GM23338 (cell line): ENCODE measurements at regions not wholly inside any gene's neighbourhood (a gene's known extent, or its start where the extent isn't known, plus 50 kb on each side); places are given as distances from the start of the nearest gene placed in this dataset.

ENCODE experiments used
- ATAC-seq: fragments of 200-7000 bp; cut with Tn5 transposase; 3 replicates; pipeline ENCODE4 v1.9.1; 2020
- DNase-seq: peaks from one replicate; pipeline ENCODE4 v3.0.0-alpha.2; 2015; ENCODE audit warnings: low spot score
- H2AFZ ChIP-seq: fragments of 200-600 bp; sonication (generic); 2 replicates; pipeline ENCODE4 v1.8.0; 2016; ENCODE audit warnings: antibody characterized with exemption, mild to moderate bottlenecking, moderate library complexity
- H3F3A ChIP-seq: fragments of 200-600 bp; sonication (generic); replicated peaks from 2 replicates; pipeline ENCODE4 v1.8.0; 2017; ENCODE audit warnings: antibody characterized with exemption, mixed run types, low read depth
- H3K27ac ChIP-seq: fragments of 200-600 bp; sonication (generic); 2 replicates; pipeline ENCODE4 v1.6.1; 2016; ENCODE audit warnings: low read depth
- H3K27me3 ChIP-seq: fragments of 200-600 bp; sonication (generic); 2 replicates; pipeline ENCODE4 v1.8.0; 2016; ENCODE audit warnings: mild to moderate bottlenecking, mixed run types, moderate library complexity; ENCODE audit not compliant: insufficient read depth
- H3K36me3 ChIP-seq: fragments of 200-600 bp; sonication (generic); 2 replicates; pipeline ENCODE4 v1.8.0; 2016; ENCODE audit warnings: mild to moderate bottlenecking; ENCODE audit not compliant: insufficient read depth
- H3K4me1 ChIP-seq: fragments of 200-600 bp; sonication (generic); 2 replicates; pipeline ENCODE4 v1.8.0; 2016; ENCODE audit warnings: mild to moderate bottlenecking, moderate library complexity; ENCODE audit not compliant: insufficient read depth
- H3K4me2 ChIP-seq: fragments of 200-600 bp; sonication (generic); 2 replicates; pipeline ENCODE4 v1.7.1; 2017; ENCODE audit warnings: mixed run types
- H3K4me3 ChIP-seq: fragments of 200-600 bp; sonication (generic); 2 replicates; pipeline ENCODE4 v1.6.1; 2016; ENCODE audit warnings: mixed run types
- H3K79me2 ChIP-seq: fragments of 200-600 bp; sonication (generic); replicated peaks from 2 replicates; pipeline ENCODE4 v1.8.0; 2017; ENCODE audit warnings: mild to moderate bottlenecking; ENCODE audit not compliant: insufficient read depth
- H3K9me2 ChIP-seq: fragments of 200-600 bp; sonication (generic); 2 replicates; pipeline ENCODE4 v1.8.0; 2017; ENCODE audit not compliant: insufficient read depth
- H4K20me1 ChIP-seq: fragments of 200-600 bp; sonication (generic); replicated peaks from 2 replicates; pipeline ENCODE4 v1.8.0; 2017; ENCODE audit warnings: mild to moderate bottlenecking; ENCODE audit not compliant: insufficient read depth
- H3K27ac Mint-ChIP-seq: 2 replicates; pipeline ENCODE4 v1.8.0; 2020; ENCODE audit warnings: inconsistent platforms, mild to moderate bottlenecking, moderate library complexity, mixed read lengths
- H3K27me3 Mint-ChIP-seq: 3 replicates; pipeline ENCODE4 v1.8.0; 2022; ENCODE audit warnings: low read depth, mild to moderate bottlenecking, moderate library complexity, mixed read lengths, inconsistent platforms; ENCODE audit not compliant: insufficient read depth, poor library complexity
- H3K36me3 Mint-ChIP-seq: 3 replicates; pipeline ENCODE4 v1.8.0; 2021; ENCODE audit warnings: low read depth, mild to moderate bottlenecking, inconsistent platforms, moderate library complexity, mixed read lengths
- H3K4me1 Mint-ChIP-seq: 3 replicates; pipeline ENCODE4 v1.8.0; 2020; ENCODE audit warnings: mild to moderate bottlenecking, inconsistent platforms, mixed read lengths
- H3K4me3 Mint-ChIP-seq: 3 replicates; pipeline ENCODE4 v1.8.0; 2021; ENCODE audit warnings: moderate library complexity, mild to moderate bottlenecking, inconsistent platforms, mixed read lengths
- H3K9me3 Mint-ChIP-seq: 3 replicates; pipeline ENCODE4 v1.8.0; 2020; ENCODE audit warnings: moderate library complexity, mild to moderate bottlenecking, inconsistent platforms, mixed read lengths
- CREB1 ChIP-seq: fragments of 250-450 bp; sonication (Bioruptor Pico); IDR thresholded peaks from 2 replicates; pipeline ENCODE4 v1.5.0; 2020; ENCODE audit warnings: low read depth, mild to moderate bottlenecking, moderate library complexity
- EZH2 ChIP-seq: fragments of 200-600 bp; sonication (generic); IDR thresholded peaks from one replicate; pipeline ENCODE4 v1.8.0; 2017; ENCODE audit warnings: antibody characterized with exemption, mild to moderate bottlenecking, low read depth; ENCODE audit not compliant: unreplicated experiment
- EZH2phosphoT487 ChIP-seq: fragments of 200-600 bp; sonication (generic); IDR thresholded peaks from one replicate; pipeline ENCODE4 v1.8.1; 2018; ENCODE audit warnings: antibody characterized with exemption; ENCODE audit not compliant: unreplicated experiment
- JUNB ChIP-seq: IDR thresholded peaks from one replicate; pipeline ENCODE4 v1.6.1; 2016; ENCODE audit warnings: antibody characterized with exemption; ENCODE audit not compliant: unreplicated experiment
- NANOG ChIP-seq: IDR thresholded peaks from 2 replicates; pipeline ENCODE4 v1.6.1; 2016; ENCODE audit warnings: antibody characterized with exemption, borderline replicate concordance
- POLR2AphosphoS5 ChIP-seq: IDR thresholded peaks from 2 replicates; pipeline ENCODE4 v1.6.1; 2016; ENCODE audit warnings: antibody characterized with exemption, low read depth
- STAT1 ChIP-seq: IDR thresholded peaks from one replicate; pipeline ENCODE4 v1.6.1; 2016; ENCODE audit warnings: antibody characterized with exemption; ENCODE audit not compliant: unreplicated experiment
- ZNF114 ChIP-seq: fragments of 250-450 bp; sonication (Bioruptor Pico); IDR thresholded peaks from 2 replicates; pipeline ENCODE4 v1.5.0; 2020; ENCODE audit warnings: mild to moderate bottlenecking, moderate library complexity
- TF ChIP-seq, protein P1 (sequence below): fragments of 250-450 bp; sonication (Bioruptor Pico); IDR thresholded peaks from 2 replicates; pipeline ENCODE4 v1.5.0; 2020; ENCODE audit warnings: mild to moderate bottlenecking, moderate library complexity
- TF ChIP-seq, protein P2 (sequence below): IDR thresholded peaks from 2 replicates; pipeline ENCODE4 v1.6.1; 2016; ENCODE audit warnings: antibody characterized with exemption

DNA sequence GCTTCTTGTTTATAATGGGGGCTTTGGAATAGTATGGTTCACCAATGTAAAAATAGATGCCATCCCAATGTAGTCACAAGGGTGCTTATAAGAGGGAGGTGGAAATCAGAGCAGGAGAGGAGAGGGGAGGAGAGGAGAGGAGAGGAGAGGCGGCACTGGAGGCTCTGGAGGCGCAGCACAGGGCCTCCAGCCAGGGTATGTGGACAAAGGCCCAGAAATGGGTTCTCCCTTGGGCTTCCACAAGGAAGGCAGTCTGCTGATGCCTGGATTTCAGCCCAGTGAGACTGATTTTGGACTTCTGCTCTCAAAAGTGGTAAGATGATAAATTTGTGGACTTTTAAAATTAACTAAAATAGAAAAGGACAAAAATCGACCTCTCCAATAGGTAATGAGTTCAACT is 116.8 kb downstream of the RNASET2 start:
- Histone ChIP-seq H3K4me3 (no peak overlapping the region), H3F3A (no peaks in the 10 kb centered on the region), H4K20me1 (no peaks in the 10 kb centered on the region), H3K27me3 (no peaks in the 10 kb centered on the region), H3K4me2 (no peak overlapping the region), H3K4me1 (no peaks in the 10 kb centered on the region), H3K9me2 (no peaks in the 10 kb centered on the region), H3K79me2 (no peaks in the 10 kb centered on the region), H3K27ac (no peak overlapping the region), H2AFZ (no peak overlapping the region), H3K36me3 (no peaks in the 10 kb centered on the region)
- 0 out of 3 replicates have a peak, but pooled peaks cover 3% of the 10 kb centered on the region for H3K4me1 Mint-ChIP-seq
- no peak overlapping the region for H3K4me3 Mint-ChIP-seq
- TF ChIP-seq POLR2AphosphoS5 (no peak), NANOG (no peak), ZNF114 (CRISPR knock-in tag) (no peak)
- TF ChIP-seq, protein P1, sequence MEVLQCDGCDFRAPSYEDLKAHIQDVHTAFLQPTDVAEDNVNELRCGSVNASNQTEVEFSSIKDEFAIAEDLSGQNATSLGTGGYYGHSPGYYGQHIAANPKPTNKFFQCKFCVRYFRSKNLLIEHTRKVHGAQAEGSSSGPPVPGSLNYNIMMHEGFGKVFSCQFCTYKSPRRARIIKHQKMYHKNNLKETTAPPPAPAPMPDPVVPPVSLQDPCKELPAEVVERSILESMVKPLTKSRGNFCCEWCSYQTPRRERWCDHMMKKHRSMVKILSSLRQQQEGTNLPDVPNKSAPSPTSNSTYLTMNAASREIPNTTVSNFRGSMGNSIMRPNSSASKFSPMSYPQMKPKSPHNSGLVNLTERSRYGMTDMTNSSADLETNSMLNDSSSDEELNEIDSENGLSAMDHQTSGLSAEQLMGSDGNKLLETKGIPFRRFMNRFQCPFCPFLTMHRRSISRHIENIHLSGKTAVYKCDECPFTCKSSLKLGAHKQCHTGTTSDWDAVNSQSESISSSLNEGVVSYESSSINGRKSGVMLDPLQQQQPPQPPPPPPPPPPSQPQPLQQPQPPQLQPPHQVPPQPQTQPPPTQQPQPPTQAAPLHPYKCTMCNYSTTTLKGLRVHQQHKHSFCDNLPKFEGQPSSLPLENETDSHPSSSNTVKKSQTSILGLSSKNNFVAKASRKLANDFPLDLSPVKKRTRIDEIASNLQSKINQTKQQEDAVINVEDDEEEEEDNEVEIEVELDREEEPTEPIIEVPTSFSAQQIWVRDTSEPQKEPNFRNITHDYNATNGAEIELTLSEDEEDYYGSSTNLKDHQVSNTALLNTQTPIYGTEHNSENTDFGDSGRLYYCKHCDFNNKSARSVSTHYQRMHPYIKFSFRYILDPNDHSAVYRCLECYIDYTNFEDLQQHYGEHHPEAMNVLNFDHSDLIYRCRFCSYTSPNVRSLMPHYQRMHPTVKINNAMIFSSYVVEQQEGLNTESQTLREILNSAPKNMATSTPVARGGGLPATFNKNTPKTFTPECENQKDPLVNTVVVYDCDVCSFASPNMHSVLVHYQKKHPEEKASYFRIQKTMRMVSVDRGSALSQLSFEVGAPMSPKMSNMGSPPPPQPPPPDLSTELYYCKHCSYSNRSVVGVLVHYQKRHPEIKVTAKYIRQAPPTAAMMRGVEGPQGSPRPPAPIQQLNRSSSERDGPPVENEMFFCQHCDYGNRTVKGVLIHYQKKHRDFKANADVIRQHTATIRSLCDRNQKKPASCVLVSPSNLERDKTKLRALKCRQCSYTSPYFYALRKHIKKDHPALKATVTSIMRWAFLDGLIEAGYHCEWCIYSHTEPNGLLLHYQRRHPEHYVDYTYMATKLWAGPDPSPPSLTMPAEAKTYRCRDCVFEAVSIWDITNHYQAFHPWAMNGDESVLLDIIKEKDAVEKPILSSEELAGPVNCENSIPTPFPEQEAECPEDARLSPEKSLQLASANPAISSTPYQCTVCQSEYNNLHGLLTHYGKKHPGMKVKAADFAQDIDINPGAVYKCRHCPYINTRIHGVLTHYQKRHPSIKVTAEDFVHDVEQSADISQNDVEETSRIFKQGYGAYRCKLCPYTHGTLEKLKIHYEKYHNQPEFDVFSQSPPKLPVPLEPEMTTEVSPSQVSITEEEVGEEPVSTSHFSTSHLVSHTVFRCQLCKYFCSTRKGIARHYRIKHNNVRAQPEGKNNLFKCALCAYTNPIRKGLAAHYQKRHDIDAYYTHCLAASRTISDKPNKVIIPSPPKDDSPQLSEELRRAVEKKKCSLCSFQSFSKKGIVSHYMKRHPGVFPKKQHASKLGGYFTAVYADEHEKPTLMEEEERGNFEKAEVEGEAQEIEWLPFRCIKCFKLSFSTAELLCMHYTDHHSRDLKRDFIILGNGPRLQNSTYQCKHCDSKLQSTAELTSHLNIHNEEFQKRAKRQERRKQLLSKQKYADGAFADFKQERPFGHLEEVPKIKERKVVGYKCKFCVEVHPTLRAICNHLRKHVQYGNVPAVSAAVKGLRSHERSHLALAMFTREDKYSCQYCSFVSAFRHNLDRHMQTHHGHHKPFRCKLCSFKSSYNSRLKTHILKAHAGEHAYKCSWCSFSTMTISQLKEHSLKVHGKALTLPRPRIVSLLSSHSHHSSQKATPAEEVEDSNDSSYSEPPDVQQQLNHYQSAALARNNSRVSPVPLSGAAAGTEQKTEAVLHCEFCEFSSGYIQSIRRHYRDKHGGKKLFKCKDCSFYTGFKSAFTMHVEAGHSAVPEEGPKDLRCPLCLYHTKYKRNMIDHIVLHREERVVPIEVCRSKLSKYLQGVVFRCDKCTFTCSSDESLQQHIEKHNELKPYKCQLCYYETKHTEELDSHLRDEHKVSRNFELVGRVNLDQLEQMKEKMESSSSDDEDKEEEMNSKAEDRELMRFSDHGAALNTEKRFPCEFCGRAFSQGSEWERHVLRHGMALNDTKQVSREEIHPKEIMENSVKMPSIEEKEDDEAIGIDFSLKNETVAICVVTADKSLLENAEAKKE (CRISPR knock-in tag) = no peak
- TF ChIP-seq, protein P2, sequence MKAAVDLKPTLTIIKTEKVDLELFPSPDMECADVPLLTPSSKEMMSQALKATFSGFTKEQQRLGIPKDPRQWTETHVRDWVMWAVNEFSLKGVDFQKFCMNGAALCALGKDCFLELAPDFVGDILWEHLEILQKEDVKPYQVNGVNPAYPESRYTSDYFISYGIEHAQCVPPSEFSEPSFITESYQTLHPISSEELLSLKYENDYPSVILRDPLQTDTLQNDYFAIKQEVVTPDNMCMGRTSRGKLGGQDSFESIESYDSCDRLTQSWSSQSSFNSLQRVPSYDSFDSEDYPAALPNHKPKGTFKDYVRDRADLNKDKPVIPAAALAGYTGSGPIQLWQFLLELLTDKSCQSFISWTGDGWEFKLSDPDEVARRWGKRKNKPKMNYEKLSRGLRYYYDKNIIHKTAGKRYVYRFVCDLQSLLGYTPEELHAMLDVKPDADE = no peak
- DNase-seq (no peak), ATAC-seq (no peak)
- no peaks in the 10 kb centered on the region for H3K36me3 Mint-ChIP-seq
- no peak overlapping the region for H3K27ac Mint-ChIP-seq
- H3K9me3 Mint-ChIP-seq = no peaks in the 10 kb centered on the region
- H3K27me3 Mint-ChIP-seq = no peaks in the 10 kb centered on the region

DNA sequence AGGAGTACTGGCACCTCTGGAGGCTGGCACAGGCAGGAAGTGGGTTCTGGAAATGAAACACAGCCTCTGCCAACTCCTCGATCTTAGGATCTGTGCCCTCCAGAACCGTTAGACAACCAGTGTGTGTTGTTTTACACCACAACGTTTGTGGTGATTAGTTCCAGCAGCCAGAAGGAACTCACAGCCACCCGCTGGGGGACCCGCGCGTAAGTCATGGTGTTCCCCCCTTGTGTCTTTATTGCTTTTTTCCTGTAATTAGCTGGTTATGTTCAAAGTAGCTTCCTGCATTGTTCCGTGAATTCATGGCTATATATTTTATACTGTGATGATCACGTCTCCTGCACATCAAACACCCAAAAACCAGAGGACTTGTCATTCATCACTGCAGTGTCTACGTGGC is 117.4 kb downstream of the RNASET2 start:
- no peak for DNase-seq
- 0 out of 3 replicates have a peak, but pooled peaks cover 3% of the 10 kb centered on the region for H3K4me1 Mint-ChIP-seq

More for the DNA sequence above, 117.4 kb downstream of the RNASET2 start:
- H2AFZ ChIP-seq = no peak overlapping the region
- Mint-ChIP-seq H3K36me3 (no peaks in the 10 kb centered on the region), H3K9me3 (no peaks in the 10 kb centered on the region), H3K27ac (no peak overlapping the region), H3K27me3 (no peaks in the 10 kb centered on the region), H3K4me3 (no peak overlapping the region)
- H3K36me3 ChIP-seq = no peaks in the 10 kb centered on the region
- ATAC-seq = no peak
- no peaks in the 10 kb centered on the region for H3K9me2 ChIP-seq
- no peaks in the 10 kb centered on the region for H3K4me1 ChIP-seq
- TF ChIP-seq ZNF114 (CRISPR knock-in tag) (no peak), POLR2AphosphoS5 (no peak), EZH2phosphoT487 (no peak), JUNB (no peak), CREB1 (no peak), STAT1 (no peak), EZH2 (no peak)
- H4K20me1 ChIP-seq = no peaks in the 10 kb centered on the region
- no peak overlapping the region for H3K27ac ChIP-seq
- H3K4me2 ChIP-seq = no peak overlapping the region
- no peaks in the 10 kb centered on the region for H3K27me3 ChIP-seq
- no peaks in the 10 kb centered on the region for H3F3A ChIP-seq
- no peaks in the 10 kb centered on the region for H3K79me2 ChIP-seq
- no peak overlapping the region for H3K4me3 ChIP-seq
